HL-60 (cell line): ENCODE measurements at regions not wholly inside any gene's neighbourhood (a gene's known extent, or its start where the extent isn't known, plus 50 kb on each side); places are given as distances from the start of the nearest gene placed in this dataset.

Experiments used
- DNase-seq, 2 experiments: peaks; one replicate each; pipeline ENCODE4 v3.0.0-alpha.2; 2010 to 2020; ENCODE audit warnings: low read depth in 1 of 2, low spot score in 1 of 2
- H3K27ac ChIP-seq: fragments of 250-450 bp; sonication (Bioruptor Pico); replicated peaks from 2 replicates; pipeline ENCODE4 v1.5.1; 2020; ENCODE audit warnings: mild to moderate bottlenecking, moderate library complexity
- H3K27me3 ChIP-seq: fragments of 250-450 bp; sonication (Bioruptor Pico); 2 replicates; pipeline ENCODE4 v1.5.1; 2021; ENCODE audit warnings: mild to moderate bottlenecking, moderate library complexity; ENCODE audit not compliant: insufficient read depth, poor library complexity, severe bottlenecking
- H3K4me3 ChIP-seq: replicated peaks from 2 replicates; pipeline ENCODE4 v1.5.1; 2011; ENCODE audit warnings: mild to moderate bottlenecking, control low read depth, low read length; ENCODE audit not compliant: insufficient read depth
- CTCF ChIP-seq: IDR thresholded peaks from one replicate; pipeline ENCODE4 v1.5.1; 2011; ENCODE audit warnings: low read length, control low read depth, inconsistent platforms; ENCODE audit not compliant: insufficient read depth
- GABPA ChIP-seq: IDR thresholded peaks from 2 replicates; pipeline ENCODE4 v1.6.1; 2012; ENCODE audit warnings: low read depth
- POLR2AphosphoS5 ChIP-seq: IDR thresholded peaks from 2 replicates; pipeline ENCODE4 v1.6.1; 2012; ENCODE audit warnings: low read depth
- REST ChIP-seq: IDR thresholded peaks from 2 replicates; pipeline ENCODE4 v1.6.1; 2012; ENCODE audit warnings: low read depth; ENCODE audit not compliant: insufficient replicate concordance
- SPI1 ChIP-seq: IDR thresholded peaks from 2 replicates; pipeline ENCODE4 v1.6.1; 2012; ENCODE audit warnings: low read depth, mild to moderate bottlenecking, borderline replicate concordance

- no peak for DNase-seq
- H3K27ac ChIP-seq: no peak overlapping the region
- no peak overlapping the region for H3K4me3 ChIP-seq
- TF ChIP-seq GABPA (no peak), CTCF (no peak), SPI1 (no peak), POLR2AphosphoS5 (no peak), REST (no peak)
- H3K27me3 ChIP-seq: no peaks in the 10 kb centered on the region
Observed at GRCh38 chr12:115311875-115312274, 627.9 kb upstream of the TBX3 start.

GRCh38 chr12:115308918-115309317, 624.9 kb upstream of the TBX3 start:
- DNase-seq: no peak
- TF ChIP-seq CTCF: no peak
- TF ChIP-seq GABPA: no peak
- TF ChIP-seq POLR2AphosphoS5: no peak
- Histone ChIP-seq H3K27me3 (no peaks in the 10 kb centered on the region), H3K27ac (no peak overlapping the region), H3K4me3 (no peak overlapping the region)

GRCh38 chr12:115306380-115306779, 622.4 kb upstream of the TBX3 start:
- no peak for DNase-seq
- H3K27me3 ChIP-seq: no peaks in the 10 kb centered on the region
- TF ChIP-seq SPI1: no peak
- no peak for TF ChIP-seq CTCF
- no peak for TF ChIP-seq GABPA
- TF ChIP-seq POLR2AphosphoS5: no peak
- TF ChIP-seq REST: no peak

GRCh38 chr12:115305867-115306266, 621.9 kb upstream of the TBX3 start:
- H3K4me3 ChIP-seq: no peak overlapping the region
- H3K27me3 ChIP-seq: no peaks in the 10 kb centered on the region
- TF ChIP-seq POLR2AphosphoS5 (no peak), REST (no peak), CTCF (no peak), GABPA (no peak), SPI1 (no peak)
- no peak for DNase-seq
- no peak overlapping the region for H3K27ac ChIP-seq

More at GRCh38 chr12:115306380-115306779, 622.4 kb upstream of the TBX3 start:
- Histone ChIP-seq H3K4me3 (no peak overlapping the region), H3K27ac (no peak overlapping the region)
